Heart left ventricle (tissue), 16 donors: ENCODE measurements at regions not wholly inside any gene's neighbourhood (a gene's known extent, or its start where the extent isn't known, plus 50 kb on each side); places are given as distances from the start of the nearest gene placed in this dataset.

Source experiments
- ATAC-seq, 4 donors: fragments of 200-7000 bp; cut with Tn5 transposase; one replicate each; pipeline ENCODE4 v1.9.1; 2020 to 2022; ENCODE audit warnings: moderate library complexity in 4 of 4, mild to moderate bottlenecking in 3 of 4, moderate number of reproducible peaks in 1 of 4
- DNase-seq, 5 donors: peaks; one replicate each; pipeline ENCODE4 v3.0.0-alpha.2; 2020
- H3K27ac ChIP-seq, 12 donors: fragments of 200-600 bp; sonication (generic) in 4 of 12; one replicate each; pipeline versions ENCODE4 v1.5.0 to v1.8.0; 2016 to 2022; ENCODE audit warnings: mild to moderate bottlenecking in 2 of 12
- H3K27me3 ChIP-seq, 9 donors: fragments of 200-600 bp; sonication (generic) in 2 of 9; one replicate each; pipeline versions ENCODE4 v1.5.1 to v1.8.0; 2016 to 2022; ENCODE audit warnings: mild to moderate bottlenecking in 3 of 9
- H3K36me3 ChIP-seq, 9 donors: fragments of 200-600 bp; sonication (generic) in 2 of 9; one replicate each; pipeline versions ENCODE4 v1.5.0 to v1.8.0; 2018 to 2022; ENCODE audit warnings: mild to moderate bottlenecking in 2 of 9
- H3K4me1 ChIP-seq, 12 donors: fragments of 200-600 bp; sonication (generic) in 4 of 12; one replicate each; pipeline versions ENCODE4 v1.5.0 to v1.8.0; 2016 to 2022; ENCODE audit warnings: mild to moderate bottlenecking in 3 of 12
- H3K4me3 ChIP-seq, 12 donors: fragments of 200-600 bp; sonication (generic) in 4 of 12; one replicate each; pipeline versions ENCODE4 v1.5.0 to v1.8.0; 2017 to 2022; ENCODE audit warnings: mild to moderate bottlenecking in 9 of 12, moderate library complexity in 4 of 12
- H3K9me3 ChIP-seq, 12 donors: fragments of 200-600 bp; sonication (generic) in 4 of 12; one replicate each; pipeline versions ENCODE4 v1.5.0 to v1.8.0; 2016 to 2022; ENCODE audit warnings: mild to moderate bottlenecking in 1 of 12
- CTCF ChIP-seq, 12 donors: fragments of 200-600 bp; sonication (generic) in 4 of 12; IDR thresholded peaks; one replicate each; pipeline versions ENCODE4 v1.5.0 to v1.8.0; 2018 to 2022; ENCODE audit warnings: antibody characterized with exemption in 12 of 12, mild to moderate bottlenecking in 5 of 12
- POLR2A ChIP-seq, 2 donors: fragments of 450-650 bp; IDR thresholded peaks; one replicate each; pipeline ENCODE4 v1.6.1; 2017; ENCODE audit warnings: antibody characterized with exemption in 2 of 2, mild to moderate bottlenecking in 2 of 2, moderate library complexity in 2 of 2
- WGBS, 4 donors: extraction: QIAGEN DNeasy Blood & Tissue Kit in 2 of 4; methylation state at CpG; one replicate each; pipeline versions ENCODE4 v1.1.5 to v1.1.7; 2013 to 2018; 5-methylcytosine and 5-hydroxymethylcytosine counted together
- intact Hi-C, 10 donors: fragments of 100-400 bp; cut with DNase I; formaldehyde crosslinking; loops; one replicate each; pipeline versions ENCODE4 v1.11.1 to v1.14.2; 2022
- donor health status: ischemic (EF 13 %, LVEDD 7.1; RV severe dilation, severe dysfunction).
- donor health status: healthy with polysubstance abuse.
- donor health status: DM: no; HTN: yes; CAD: no.
- donor health status: DM: no; HTN: no; CAD: no.
- donor health status: ischemic (EF 25% LVEDD 6.9; RV normal size, moderate dysfunction).
- donor health status: ischemic (EF 25% LVEDD 5.7; RV mildly dilated, moderate dysfunction).
- donor health status: healthy.
- donor health status: DM: yes; HTN: yes; CAD: no.
- donor health status: ischemic (EF 35%, LVEDD 5.7; RV mildly dilated, moderate dysfunction).
- donor health status: nonischemic (EF 11% LVEDD 7.7; RV severe dilation, severe dysfunction).
- donor health status: DM: yes; HTN: yes; CAD: no.
- donor health status: PGD.
- donor health status: ischemic (EF 29% LVEDD 5.4; RV normal size, mild dysfunction).
- donor health status: nonischemic (EF 23%, LVEDD 6.1; RV moderate dilation, normal function).

- ATAC-seq (no peak), DNase-seq (no peak)
- Histone ChIP-seq H3K27ac (no peak overlapping the region), H3K27me3 (no peaks in the 10 kb centered on the region), H3K36me3 (no peaks in the 10 kb centered on the region), H3K4me3 (no peak overlapping the region), H3K9me3 (peaks cover 0 to 6% (median 0%) of the 10 kb centered on the region in 12 donors), H3K4me1 (no peaks in the 10 kb centered on the region)
- WGBS, 4 donors, result 86 to 91% (median 88%) methylated on average over 2 of the region's 2 CpGs
- intact Hi-C loops, result no loop called here
- TF ChIP-seq CTCF (IDR thresholded peaks at IDR 0.05) (no peak), POLR2A (IDR thresholded peaks at IDR 0.05) (no peak)
Measured at GRCh38 chr2:6394276-6394675, 471.4 kb downstream of the CMPK2 start.

- ATAC-seq (no peak), DNase-seq (no peak)
- Histone ChIP-seq H3K9me3 (peaks cover 0 to 2% (median 0%) of the 10 kb centered on the region in 12 donors), H3K27ac (no peak overlapping the region), H3K4me1 (no peaks in the 10 kb centered on the region), H3K4me3 (no peak overlapping the region), H3K27me3 (no peaks in the 10 kb centered on the region), H3K36me3 (no peaks in the 10 kb centered on the region)
- TF ChIP-seq POLR2A (IDR thresholded peaks at IDR 0.05) (no peak), CTCF (IDR thresholded peaks at IDR 0.05) (no peak)
- WGBS, 4 donors, result 88 to 93% (median 90%) methylated on average over 2 of the region's 2 CpGs
- intact Hi-C loops, result no loop called here
Measured at GRCh38 chr2:6398421-6398820, 467.3 kb downstream of the CMPK2 start.

GRCh38 chr2:6401301-6401700, 464.4 kb downstream of the CMPK2 start:
- H3K4me3 ChIP-seq, result no peak overlapping the region
- H3K27me3 ChIP-seq, result no peaks in the 10 kb centered on the region
- no peaks in the 10 kb centered on the region for H3K36me3 ChIP-seq
- H3K4me1 ChIP-seq, result no peaks in the 10 kb centered on the region
- 69 to 73% (median 73%) methylated on average over 3 of the region's 3 CpGs for WGBS, 4 donors
- peaks cover 0 to 4% (median 0%) of the 10 kb centered on the region in 12 donors for H3K9me3 ChIP-seq
- no peak for TF ChIP-seq POLR2A (IDR thresholded peaks at IDR 0.05)
- ATAC-seq (no peak), DNase-seq (no peak)
- intact Hi-C loops, result no loop called here
- no peak overlapping the region for H3K27ac ChIP-seq

- no peaks in the 10 kb centered on the region for H3K4me1 ChIP-seq
- peaks cover 0 to 10% (median 0%) of the 10 kb centered on the region in 9 donors for H3K27me3 ChIP-seq
- no peak overlapping the region for H3K27ac ChIP-seq
- ATAC-seq (no peak), DNase-seq (no peak)
- TF ChIP-seq CTCF (IDR thresholded peaks at IDR 0.05), result no peak
- no peak for TF ChIP-seq POLR2A (IDR thresholded peaks at IDR 0.05)
- WGBS, 4 donors, result 76 to 89% (median 85%) methylated on average over 2 of the region's 2 CpGs
- no peaks in the 10 kb centered on the region for H3K36me3 ChIP-seq
- H3K4me3 ChIP-seq, result no peak overlapping the region
- peaks cover 0 to 4% (median 0%) of the 10 kb centered on the region in 12 donors for H3K9me3 ChIP-seq
- intact Hi-C loops, result no loop called here
Measured at GRCh38 chr2:6408057-6408456, 457.6 kb downstream of the CMPK2 start.

- Histone ChIP-seq H3K27ac (no peak overlapping the region), H3K27me3 (peaks cover 0 to 10% (median 0%) of the 10 kb centered on the region in 9 donors), H3K4me1 (no peaks in the 10 kb centered on the region), H3K36me3 (no peaks in the 10 kb centered on the region), H3K9me3 (no peaks in the 10 kb centered on the region), H3K4me3 (no peak overlapping the region)
- ATAC-seq (no peak), DNase-seq (no peak)
- WGBS, 4 donors, result 40 to 49% (median 45%) methylated on average over 3 of the region's 3 CpGs
- intact Hi-C loops, result no loop called here
- TF ChIP-seq CTCF (IDR thresholded peaks at IDR 0.05) (no peak), POLR2A (IDR thresholded peaks at IDR 0.05) (no peak)
Measured at GRCh38 chr2:6410313-6410712, 455.4 kb downstream of the CMPK2 start.
